Tibial nerve (tissue), 4 donors: ENCODE measurements at regions not wholly inside any gene's neighbourhood (a gene's known extent, or its start where the extent isn't known, plus 50 kb on each side); places are given as distances from the start of the nearest gene placed in this dataset.

ENCODE experiments used
- DNase-seq, 2 donors: peaks; one replicate each; pipeline ENCODE4 v3.0.0-alpha.2; 2019; ENCODE audit warnings: low spot score in 2 of 2
- H3K27ac ChIP-seq, 4 donors: fragments of 200-600 bp; sonication (generic) in 3 of 4; one replicate each; pipeline ENCODE4 v1.5.1; 2017 to 2019; ENCODE audit warnings: mild to moderate bottlenecking in 1 of 4
- H3K27me3 ChIP-seq, 2 donors: fragments of 200-600 bp; sonication (generic) in 1 of 2; one replicate each; pipeline versions ENCODE4 v1.5.1 to v1.6.0; 2017 to 2019
- H3K36me3 ChIP-seq, 3 donors: fragments of 200-600 bp; sonication (generic); one replicate each; pipeline ENCODE4 v1.5.1; 2018 to 2019
- H3K4me1 ChIP-seq, 4 donors: fragments of 200-600 bp; sonication (generic) in 3 of 4; one replicate each; pipeline ENCODE4 v1.5.1; 2017 to 2019
- H3K4me3 ChIP-seq, 4 donors: fragments of 200-600 bp; sonication (generic) in 3 of 4; one replicate each; pipeline ENCODE4 v1.5.1; 2017 to 2019; ENCODE audit warnings: mild to moderate bottlenecking in 1 of 4, moderate library complexity in 1 of 4
- H3K9me3 ChIP-seq, 4 donors: fragments of 200-600 bp; sonication (generic) in 3 of 4; one replicate each; pipeline ENCODE4 v1.5.1; 2017 to 2019
- EP300 ChIP-seq, 2 donors: sonication (generic); formaldehyde crosslinking; IDR thresholded peaks; one replicate each; pipeline ENCODE4 v1.6.1; 2017; ENCODE audit warnings: antibody characterized with exemption in 2 of 2, mild to moderate bottlenecking in 1 of 2
- POLR2A ChIP-seq, 2 donors: fragments of 450-650 bp; IDR thresholded peaks; one replicate each; pipeline ENCODE4 v1.6.1; 2017; ENCODE audit warnings: antibody characterized with exemption in 2 of 2, mild to moderate bottlenecking in 2 of 2, moderate library complexity in 2 of 2
- WGBS, 2 donors: methylation state at CpG; one replicate each; pipeline ENCODE4 v1.1.5; 2018; 5-methylcytosine and 5-hydroxymethylcytosine counted together
- TF ChIP-seq, protein P1 (sequence below), 5 experiments: fragments of 200-600 bp in 3 of 5; fragments of 450-650 bp in 2 of 5; sonication (generic) in 3 of 5; IDR thresholded peaks; one replicate each; pipeline ENCODE4 v1.5.1; 2016 to 2019; ENCODE audit warnings: antibody characterized with exemption in 5 of 5, mild to moderate bottlenecking in 3 of 5, moderate library complexity in 2 of 5

DNA sequence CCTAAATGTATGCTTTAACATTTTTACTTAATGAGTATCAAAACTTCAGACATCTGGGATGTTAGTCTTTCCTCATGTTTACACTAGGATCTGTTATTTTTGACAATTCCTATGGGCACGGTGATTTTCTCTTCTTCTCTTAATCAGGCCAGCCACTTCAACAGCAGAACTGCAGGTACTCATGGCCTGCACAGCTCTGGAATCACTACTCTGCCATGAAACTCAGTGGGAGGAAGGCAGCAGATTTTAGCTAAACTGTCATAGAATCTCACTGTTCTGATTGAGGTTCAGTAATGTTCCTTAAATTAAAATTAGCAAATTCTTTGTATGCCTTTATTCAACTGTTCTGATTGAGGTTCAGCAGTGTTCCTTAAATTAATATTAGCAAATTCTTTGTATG is 1083.0 kb downstream of the SLITRK5 start:
- no peak overlapping the region for H3K27ac ChIP-seq
- no peaks in the 10 kb centered on the region for H3K9me3 ChIP-seq
- H3K27me3 ChIP-seq, result no peaks in the 10 kb centered on the region
- H3K36me3 ChIP-seq, result no peaks in the 10 kb centered on the region
- H3K4me1 ChIP-seq, result no peaks in the 10 kb centered on the region
- DNase-seq, result no peak
- 82 to 86% methylated on average over 1 of the region's 1 CpG for WGBS, 2 donors
- H3K4me3 ChIP-seq, result no peak overlapping the region
- TF ChIP-seq POLR2A (IDR thresholded peaks at IDR 0.05) (no peak), EP300 (IDR thresholded peaks at IDR 0.05) (no peak)
- TF ChIP-seq, protein P1, sequence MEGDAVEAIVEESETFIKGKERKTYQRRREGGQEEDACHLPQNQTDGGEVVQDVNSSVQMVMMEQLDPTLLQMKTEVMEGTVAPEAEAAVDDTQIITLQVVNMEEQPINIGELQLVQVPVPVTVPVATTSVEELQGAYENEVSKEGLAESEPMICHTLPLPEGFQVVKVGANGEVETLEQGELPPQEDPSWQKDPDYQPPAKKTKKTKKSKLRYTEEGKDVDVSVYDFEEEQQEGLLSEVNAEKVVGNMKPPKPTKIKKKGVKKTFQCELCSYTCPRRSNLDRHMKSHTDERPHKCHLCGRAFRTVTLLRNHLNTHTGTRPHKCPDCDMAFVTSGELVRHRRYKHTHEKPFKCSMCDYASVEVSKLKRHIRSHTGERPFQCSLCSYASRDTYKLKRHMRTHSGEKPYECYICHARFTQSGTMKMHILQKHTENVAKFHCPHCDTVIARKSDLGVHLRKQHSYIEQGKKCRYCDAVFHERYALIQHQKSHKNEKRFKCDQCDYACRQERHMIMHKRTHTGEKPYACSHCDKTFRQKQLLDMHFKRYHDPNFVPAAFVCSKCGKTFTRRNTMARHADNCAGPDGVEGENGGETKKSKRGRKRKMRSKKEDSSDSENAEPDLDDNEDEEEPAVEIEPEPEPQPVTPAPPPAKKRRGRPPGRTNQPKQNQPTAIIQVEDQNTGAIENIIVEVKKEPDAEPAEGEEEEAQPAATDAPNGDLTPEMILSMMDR (IDR thresholded peaks at IDR 0.05), result no peak

GRCh38 chr13:88761145-88761544 is 1090.0 kb downstream of the SLITRK5 start:
- H3K27me3 ChIP-seq, result no peaks in the 10 kb centered on the region
- DNase-seq, result no peak
- no peak overlapping the region for H3K27ac ChIP-seq
- H3K4me1 ChIP-seq, result no peaks in the 10 kb centered on the region
- 74 to 79% methylated on average over 4 of the region's 4 CpGs for WGBS, 2 donors
- no peak overlapping the region for H3K4me3 ChIP-seq
- H3K9me3 ChIP-seq, result no peaks in the 10 kb centered on the region
- TF ChIP-seq POLR2A (IDR thresholded peaks at IDR 0.05), result no peak
- TF ChIP-seq, protein P1 (IDR thresholded peaks at IDR 0.05), result no peak
- no peak for TF ChIP-seq EP300 (IDR thresholded peaks at IDR 0.05)
- no peaks in the 10 kb centered on the region for H3K36me3 ChIP-seq

DNA sequence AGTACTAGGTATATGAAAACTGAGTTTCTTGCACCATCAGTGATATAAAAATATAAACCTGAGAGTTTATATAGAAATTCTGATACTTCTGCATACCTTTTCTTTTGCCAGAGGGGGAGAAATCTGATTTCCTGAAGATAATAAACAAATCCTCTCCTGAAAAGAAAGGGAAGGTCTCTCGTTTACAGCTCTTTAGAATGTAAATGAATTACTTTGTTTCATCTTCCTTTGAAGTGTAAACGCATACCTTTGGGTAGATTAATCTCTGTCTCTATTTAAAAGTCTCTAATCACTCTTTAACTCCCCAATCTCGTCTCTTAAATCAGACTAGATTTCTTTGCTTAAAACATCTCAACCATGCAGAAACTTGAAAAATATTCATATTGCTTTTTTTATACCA is 1092.9 kb downstream of the SLITRK5 start:
- Histone ChIP-seq H3K27me3 (no peaks in the 10 kb centered on the region), H3K4me1 (no peaks in the 10 kb centered on the region)
- 40% methylated on average over 3 of the region's 3 CpGs for WGBS, 2 donors

GRCh38 chr13:88800505-88800904 is 1129.3 kb downstream of the SLITRK5 start:
- H3K4me1 ChIP-seq, result no peaks in the 10 kb centered on the region
- no peak overlapping the region for H3K4me3 ChIP-seq
- DNase-seq, result no peak
- no peaks in the 10 kb centered on the region for H3K27me3 ChIP-seq
- no peaks in the 10 kb centered on the region for H3K36me3 ChIP-seq
- TF ChIP-seq POLR2A (IDR thresholded peaks at IDR 0.05), result no peak
- no peak for TF ChIP-seq EP300 (IDR thresholded peaks at IDR 0.05)
- TF ChIP-seq, protein P1 (IDR thresholded peaks at IDR 0.05), result no peak
- 91 to 94% methylated on average over 1 of the region's 1 CpG for WGBS, 2 donors
- H3K27ac ChIP-seq, result no peak overlapping the region
- no peaks in the 10 kb centered on the region for H3K9me3 ChIP-seq

More for the DNA sequence above, 1092.9 kb downstream of the SLITRK5 start:
- no peaks in the 10 kb centered on the region for H3K9me3 ChIP-seq
- H3K4me3 ChIP-seq, result no peak overlapping the region
- no peaks in the 10 kb centered on the region for H3K36me3 ChIP-seq
- no peak for DNase-seq
- no peak for TF ChIP-seq EP300 (IDR thresholded peaks at IDR 0.05)
- TF ChIP-seq, protein P1 (IDR thresholded peaks at IDR 0.05), result no peak
- TF ChIP-seq POLR2A (IDR thresholded peaks at IDR 0.05), result no peak
- H3K27ac ChIP-seq, result no peak overlapping the region

DNA sequence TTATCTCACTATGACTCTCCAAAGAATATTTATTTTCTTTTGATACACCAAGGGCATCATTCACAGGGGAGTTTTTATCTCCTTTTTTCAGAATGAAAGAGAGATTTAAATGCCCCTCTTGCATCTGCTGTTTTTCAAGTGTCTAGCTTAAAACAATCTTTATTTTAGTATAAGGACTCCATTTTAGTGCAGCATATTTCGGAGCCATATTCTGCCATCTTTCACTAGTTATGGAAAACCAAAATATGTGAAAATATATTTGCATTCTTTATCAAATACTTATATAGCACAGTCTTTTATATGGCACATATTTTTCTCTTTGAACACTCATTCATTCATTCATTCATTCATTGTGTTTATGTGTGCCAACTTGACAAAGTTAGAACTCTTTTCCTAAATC is 1130.2 kb downstream of the SLITRK5 start:
- H3K9me3 ChIP-seq, result no peaks in the 10 kb centered on the region
- WGBS, 2 donors, result 95 to 100% methylated on average over 1 of the region's 1 CpG
- no peak for DNase-seq
- no peaks in the 10 kb centered on the region for H3K36me3 ChIP-seq
- no peak overlapping the region for H3K4me3 ChIP-seq
- no peak overlapping the region for H3K27ac ChIP-seq
- H3K4me1 ChIP-seq, result no peaks in the 10 kb centered on the region
- TF ChIP-seq EP300 (IDR thresholded peaks at IDR 0.05) (no peak), POLR2A (IDR thresholded peaks at IDR 0.05) (no peak)
- TF ChIP-seq, protein P1 (IDR thresholded peaks at IDR 0.05), result no peak
- no peaks in the 10 kb centered on the region for H3K27me3 ChIP-seq
